PC-3 (cell line): ENCODE measurements at regions not wholly inside any gene's neighbourhood (a gene's known extent, or its start where the extent isn't known, plus 50 kb on each side); places are given as distances from the start of the nearest gene placed in this dataset.
A peak's percentile ranks its signal among the peaks of the same experiment; 100 is the strongest.

Experiments
- ATAC-seq: fragments of 200-7000 bp; cut with Tn5 transposase; 2 replicates; pipeline ENCODE4 v1.9.1; 2020; ENCODE audit warnings: mild to moderate bottlenecking, moderate library complexity
- BruUV-seq: library from RNA; stranded (reverse); fragments of 400-500 nt; replicated peaks from 2 replicates; lab custom pipeline; 2021; lab: Mats Ljungman, UMichigan
- CTCF ChIA-PET: fragments of 300-600 bp; sonication (Branson Sonifier 250); formaldehyde crosslinking; loops from one replicate; lab custom pipeline; 2022; ENCODE audit warnings: antibody characterized with exemption; lab: Charles Lee
- POLR2A ChIA-PET: fragments of 300-600 bp; sonication (Branson Sonifier 250); formaldehyde crosslinking; loops from one replicate; lab custom pipeline; 2022; ENCODE audit warnings: antibody characterized with exemption; ENCODE audit not compliant: unreplicated experiment; lab: Charles Lee
- DNase-seq: peaks from one replicate; pipeline ENCODE4 v3.0.0-alpha.2; 2015
- H2AFZ ChIP-seq: fragments of 300-600 bp; sonication (generic); 2 replicates; pipeline ENCODE4 v1.6.0; 2016; ENCODE audit warnings: antibody characterized with exemption, low read length
- H3F3A ChIP-seq: fragments of 300-600 bp; sonication (generic); one replicate; pipeline ENCODE4 v1.6.0; 2017; ENCODE audit warnings: antibody characterized with exemption, low read length, control low read depth, mild to moderate bottlenecking; ENCODE audit not compliant: unreplicated experiment
- H3K27ac ChIP-seq: fragments of 300-600 bp; sonication (generic); 2 replicates; pipeline ENCODE4 v1.5.1; 2016; ENCODE audit warnings: mild to moderate bottlenecking, low read length
- H3K27me3 ChIP-seq: fragments of 300-600 bp; sonication (generic); 2 replicates; pipeline ENCODE4 v1.6.1; 2016; ENCODE audit warnings: low read length, mixed read lengths
- H3K36me3 ChIP-seq: fragments of 300-600 bp; sonication (generic); 2 replicates; pipeline ENCODE4 v1.6.1; 2016; ENCODE audit warnings: low read depth, mixed run types, low read length, mixed read lengths
- H3K4me1 ChIP-seq: fragments of 300-600 bp; sonication (generic); 2 replicates; pipeline ENCODE4 v1.5.1; 2016; ENCODE audit warnings: low read length; ENCODE audit not compliant: insufficient read depth
- H3K4me2 ChIP-seq: fragments of 300-600 bp; sonication (generic); 2 replicates; pipeline ENCODE4 v1.6.0; 2016; ENCODE audit warnings: low read length
- H3K4me3 ChIP-seq: fragments of 300-600 bp; sonication (generic); 2 replicates; pipeline ENCODE4 v1.5.1; 2016; ENCODE audit warnings: mild to moderate bottlenecking, low read length, mixed read lengths
- H3K79me2 ChIP-seq: fragments of 300-600 bp; sonication (generic); 2 replicates; pipeline ENCODE4 v1.6.1; 2017; ENCODE audit warnings: low read length, mixed read lengths
- H3K9ac ChIP-seq: fragments of 300-600 bp; sonication (generic); 2 replicates; pipeline ENCODE4 v1.6.0; 2016; ENCODE audit warnings: mild to moderate bottlenecking, low read length
- H3K9me2 ChIP-seq: fragments of 300-600 bp; sonication (generic); replicated peaks from 2 replicates; pipeline ENCODE4 v1.6.1; 2016; ENCODE audit warnings: mixed run types, low read length, mixed read lengths
- H3K9me3 ChIP-seq: fragments of 300-600 bp; sonication (generic); 2 replicates; pipeline ENCODE4 v1.6.1; 2016; ENCODE audit warnings: low read length, mixed read lengths
- H4K20me1 ChIP-seq: fragments of 300-600 bp; sonication (generic); 2 replicates; pipeline ENCODE4 v1.6.1; 2016; ENCODE audit warnings: low read length, mixed read lengths
- EZH2 ChIP-seq: fragments of 300-600 bp; sonication (generic); IDR thresholded peaks from one replicate; pipeline ENCODE4 v1.6.1; 2017; ENCODE audit warnings: antibody characterized with exemption, mild to moderate bottlenecking, low read length; ENCODE audit not compliant: unreplicated experiment
- EZH2phosphoT487 ChIP-seq: fragments of 300-600 bp; sonication (generic); IDR thresholded peaks from 2 replicates; pipeline ENCODE4 v1.6.1; 2018; ENCODE audit warnings: mild to moderate bottlenecking, antibody characterized with exemption, low read length, borderline replicate concordance
- intact Hi-C: fragments of 100-400 bp; cut with micrococcal nuclease; formaldehyde crosslinking; loops from 2 replicates; pipeline ENCODE4 v1.9.0; 2023
- TF ChIP-seq, protein P1 (sequence below): fragments of 300-600 bp; sonication (generic); conservative IDR thresholded peaks from 2 replicates; pipeline ENCODE4 v1.5.1; 2017; ENCODE audit warnings: antibody characterized with exemption, low read depth, mild to moderate bottlenecking, low read length

DNA sequence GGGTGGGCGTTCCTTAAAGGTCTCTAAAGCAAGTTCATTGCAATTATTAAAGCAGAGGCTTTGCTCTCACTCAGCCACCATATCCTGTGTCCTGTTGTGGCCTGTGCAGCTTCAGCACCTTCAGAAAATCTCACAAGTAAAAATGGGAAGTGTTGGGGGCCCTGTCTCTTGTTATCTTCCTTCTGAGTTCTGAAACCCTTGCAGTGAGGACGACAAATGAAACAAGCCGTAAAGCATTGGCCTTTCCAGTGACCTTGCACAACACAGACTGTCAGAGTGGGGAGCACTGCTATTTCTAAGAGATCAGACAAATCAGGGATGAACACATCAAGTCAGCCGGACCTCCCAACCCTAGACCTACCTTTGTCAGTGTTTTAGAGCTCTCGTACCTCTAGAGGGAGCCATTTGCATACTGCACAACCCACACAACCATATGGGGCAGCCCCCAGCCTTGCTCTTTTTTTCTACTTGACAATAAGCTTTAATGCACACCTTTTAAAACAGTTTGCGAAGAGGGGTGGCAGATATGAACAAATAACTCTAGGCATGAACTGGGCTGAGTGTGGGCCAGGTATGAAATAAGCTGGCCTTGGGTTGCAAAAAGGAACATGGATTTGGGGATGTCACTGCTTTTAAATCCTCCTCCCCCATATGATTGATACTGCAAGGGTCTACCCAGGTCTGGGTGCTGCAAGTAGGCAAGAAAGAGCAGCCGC lies 89.8 kb downstream of the KATNIP start:
- Histone ChIP-seq H3K27ac (no peak overlapping the region), H4K20me1 (no peaks in the 10 kb centered on the region), H3K27me3 (no peaks in the 10 kb centered on the region), H3K4me1 (no peaks in the 10 kb centered on the region), H3K9me2 (no peaks in the 10 kb centered on the region), H3K4me2 (no peak overlapping the region), H2AFZ (no peak overlapping the region), H3K79me2 (no peaks in the 10 kb centered on the region), H3K36me3 (no peaks in the 10 kb centered on the region; the same call in 1 of the 2 replicates), H3K4me3 (no peak overlapping the region), H3K9ac (no peak overlapping the region), H3F3A (no peaks in the 10 kb centered on the region), H3K9me3 (no peaks in the 10 kb centered on the region)
- ATAC-seq (peak; percentile 69; the same call in 1 of the 2 replicates), DNase-seq (peak; percentile 62)
- BruUV-seq, result no TSS peak
- CTCF ChIA-PET, result interaction anchor here (0.6 kb wide), 1 partner anchor 9 kb away, joined by 3 read pairs; no protein-coding TSS in a partner anchor
- POLR2A ChIA-PET, result interaction anchor here (0.6 kb wide), 1 partner anchor 90 kb away, joined by 4 read pairs; the partner anchor contains the start of gene KATNIP
- TF ChIP-seq EZH2, result no peak
- TF ChIP-seq EZH2phosphoT487, result no peak
- TF ChIP-seq, protein P1, sequence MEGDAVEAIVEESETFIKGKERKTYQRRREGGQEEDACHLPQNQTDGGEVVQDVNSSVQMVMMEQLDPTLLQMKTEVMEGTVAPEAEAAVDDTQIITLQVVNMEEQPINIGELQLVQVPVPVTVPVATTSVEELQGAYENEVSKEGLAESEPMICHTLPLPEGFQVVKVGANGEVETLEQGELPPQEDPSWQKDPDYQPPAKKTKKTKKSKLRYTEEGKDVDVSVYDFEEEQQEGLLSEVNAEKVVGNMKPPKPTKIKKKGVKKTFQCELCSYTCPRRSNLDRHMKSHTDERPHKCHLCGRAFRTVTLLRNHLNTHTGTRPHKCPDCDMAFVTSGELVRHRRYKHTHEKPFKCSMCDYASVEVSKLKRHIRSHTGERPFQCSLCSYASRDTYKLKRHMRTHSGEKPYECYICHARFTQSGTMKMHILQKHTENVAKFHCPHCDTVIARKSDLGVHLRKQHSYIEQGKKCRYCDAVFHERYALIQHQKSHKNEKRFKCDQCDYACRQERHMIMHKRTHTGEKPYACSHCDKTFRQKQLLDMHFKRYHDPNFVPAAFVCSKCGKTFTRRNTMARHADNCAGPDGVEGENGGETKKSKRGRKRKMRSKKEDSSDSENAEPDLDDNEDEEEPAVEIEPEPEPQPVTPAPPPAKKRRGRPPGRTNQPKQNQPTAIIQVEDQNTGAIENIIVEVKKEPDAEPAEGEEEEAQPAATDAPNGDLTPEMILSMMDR, result peak; percentile 78
- intact Hi-C loops, result loop anchor here (5.0 kb wide), 2 partner anchors 183 to 433 kb away; no protein-coding TSS in a partner anchor

DNA sequence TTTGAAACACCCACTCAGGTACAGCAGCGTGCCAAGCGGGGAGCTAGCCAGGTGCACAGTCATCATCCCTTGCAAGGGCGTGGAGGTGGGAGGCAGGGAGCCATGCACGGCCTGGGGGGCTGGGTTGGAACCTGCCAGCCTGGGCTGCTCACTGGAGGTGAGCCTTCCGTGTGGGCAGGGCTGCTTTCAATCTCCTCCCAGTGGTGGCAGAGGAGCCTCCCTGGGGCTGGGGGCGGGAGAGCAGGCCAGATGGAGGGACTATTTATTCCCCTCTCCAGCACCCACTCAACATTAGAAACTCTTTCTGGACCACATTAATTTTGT lies 90.3 kb downstream of the KATNIP start:
- intact Hi-C loops, result loop anchor here (5.0 kb wide), 2 partner anchors 182 to 432 kb away; no protein-coding TSS in a partner anchor

More for the DNA sequence above, 90.3 kb downstream of the KATNIP start:
- ChIA-PET POLR2A (interaction anchor here (0.6 kb wide), 1 partner anchor 90 kb away, joined by 4 read pairs; the partner anchor contains the start of gene KATNIP), CTCF (no interaction called here)
- Histone ChIP-seq H3K79me2 (no peaks in the 10 kb centered on the region), H3K27ac (no peak overlapping the region), H3F3A (no peaks in the 10 kb centered on the region), H3K4me3 (no peak overlapping the region), H2AFZ (no peak overlapping the region), H3K4me2 (no peak overlapping the region), H3K36me3 (no peaks in the 10 kb centered on the region; the same call in 1 of the 2 replicates), H3K9ac (no peak overlapping the region), H3K4me1 (no peaks in the 10 kb centered on the region), H4K20me1 (no peaks in the 10 kb centered on the region), H3K9me3 (no peaks in the 10 kb centered on the region), H3K9me2 (no peaks in the 10 kb centered on the region), H3K27me3 (no peaks in the 10 kb centered on the region)
- DNase-seq, result peak; percentile 2
- ATAC-seq, result no peak
- BruUV-seq, result no TSS peak
- TF ChIP-seq EZH2, result no peak
- no peak for TF ChIP-seq EZH2phosphoT487
- TF ChIP-seq, protein P1, result no peak
